IMR-90 (cell line): ENCODE measurements at regions not wholly inside any gene's neighbourhood (a gene's known extent, or its start where the extent isn't known, plus 50 kb on each side); places are given as distances from the start of the nearest gene placed in this dataset.

Source experiments
- BHLHE40 ChIP-seq: fragments of 150-350 bp; IDR thresholded peaks from 2 replicates; pipeline ENCODE4 v1.6.1; 2016; ENCODE audit warnings: mild to moderate bottlenecking, low read depth, low read length
- CEBPB ChIP-seq: IDR thresholded peaks from 2 replicates; pipeline ENCODE4 v1.6.1; 2012; ENCODE audit warnings: low read depth, low read length, improper control_type of control experiment
- CHD1 ChIP-seq: IDR thresholded peaks from 2 replicates; pipeline ENCODE4 v1.6.1; 2012; ENCODE audit warnings: low read depth, low read length, improper control_type of control experiment
- CTCF ChIP-seq: conservative IDR thresholded peaks from 2 replicates; pipeline ENCODE4 v1.5.1; 2012; ENCODE audit warnings: mild to moderate bottlenecking, low read depth, low read length, improper control_type of control experiment
- FOS ChIP-seq: fragments of 150-350 bp; IDR thresholded peaks from 2 replicates; pipeline ENCODE4 v1.6.1; 2016; ENCODE audit warnings: low read depth, low read length
- MAFK ChIP-seq: IDR thresholded peaks from 2 replicates; pipeline ENCODE4 v1.6.1; 2012; ENCODE audit warnings: low read depth, low read length, improper control_type of control experiment
- MAZ ChIP-seq: IDR thresholded peaks from 2 replicates; pipeline ENCODE4 v1.6.1; 2012; ENCODE audit warnings: low read depth, mild to moderate bottlenecking, low read length, improper control_type of control experiment, moderate library complexity, borderline replicate concordance
- MXI1 ChIP-seq: IDR thresholded peaks from 2 replicates; pipeline ENCODE4 v1.6.1; 2012; ENCODE audit warnings: low read depth, mild to moderate bottlenecking, low read length, moderate library complexity, borderline replicate concordance
- POLR2A ChIP-seq: IDR thresholded peaks from 2 replicates; pipeline ENCODE4 v1.6.1; 2012; ENCODE audit warnings: mild to moderate bottlenecking, low read depth, low read length
- RAD21 ChIP-seq: IDR thresholded peaks from 2 replicates; pipeline ENCODE4 v1.6.1; 2012; ENCODE audit warnings: low read length, improper control_type of control experiment
- SMC3 ChIP-seq: fragments of 150-350 bp; IDR thresholded peaks from 2 replicates; pipeline ENCODE4 v1.6.1; 2016; ENCODE audit warnings: low read depth, mild to moderate bottlenecking, antibody characterized with exemption, low read length, moderate library complexity
- USF2 ChIP-seq: fragments of 150-350 bp; IDR thresholded peaks from 2 replicates; pipeline ENCODE4 v1.6.1; 2017; ENCODE audit warnings: mild to moderate bottlenecking, antibody characterized with exemption, low read length, low read depth

- no peak for TF ChIP-seq CTCF
- TF ChIP-seq POLR2A, result no peak
- TF ChIP-seq SMC3, result no peak
- no peak for TF ChIP-seq FOS
- TF ChIP-seq CHD1, result no peak
- no peak for TF ChIP-seq MXI1
- no peak for TF ChIP-seq MAFK
- no peak for TF ChIP-seq BHLHE40
- TF ChIP-seq USF2, result no peak
- no peak for TF ChIP-seq MAZ
- no peak for TF ChIP-seq CEBPB
- TF ChIP-seq RAD21, result no peak
Measured at GRCh38 chr4:126762663-126763247, 870.0 kb upstream of the INTU start.
